ENCODE measurements at regions not wholly inside any gene's neighbourhood (a gene's known extent, or its start where the extent isn't known, plus 50 kb on each side); places are given as distances from the start of the nearest gene placed in this dataset.
"Not testable (repeated sequence)": the region's sequence is repeated elsewhere in the genome, so short reads cannot be mapped to it uniquely, and the experiment has no call there.

- TF ChIP-seq, protein P1, sequence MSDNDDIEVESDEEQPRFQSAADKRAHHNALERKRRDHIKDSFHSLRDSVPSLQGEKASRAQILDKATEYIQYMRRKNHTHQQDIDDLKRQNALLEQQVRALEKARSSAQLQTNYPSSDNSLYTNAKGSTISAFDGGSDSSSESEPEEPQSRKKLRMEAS (IDR thresholded peaks at IDR 0.05; ENCODE audit: low read depth, low read length) = no peak
- TF ChIP-seq, protein P2, sequence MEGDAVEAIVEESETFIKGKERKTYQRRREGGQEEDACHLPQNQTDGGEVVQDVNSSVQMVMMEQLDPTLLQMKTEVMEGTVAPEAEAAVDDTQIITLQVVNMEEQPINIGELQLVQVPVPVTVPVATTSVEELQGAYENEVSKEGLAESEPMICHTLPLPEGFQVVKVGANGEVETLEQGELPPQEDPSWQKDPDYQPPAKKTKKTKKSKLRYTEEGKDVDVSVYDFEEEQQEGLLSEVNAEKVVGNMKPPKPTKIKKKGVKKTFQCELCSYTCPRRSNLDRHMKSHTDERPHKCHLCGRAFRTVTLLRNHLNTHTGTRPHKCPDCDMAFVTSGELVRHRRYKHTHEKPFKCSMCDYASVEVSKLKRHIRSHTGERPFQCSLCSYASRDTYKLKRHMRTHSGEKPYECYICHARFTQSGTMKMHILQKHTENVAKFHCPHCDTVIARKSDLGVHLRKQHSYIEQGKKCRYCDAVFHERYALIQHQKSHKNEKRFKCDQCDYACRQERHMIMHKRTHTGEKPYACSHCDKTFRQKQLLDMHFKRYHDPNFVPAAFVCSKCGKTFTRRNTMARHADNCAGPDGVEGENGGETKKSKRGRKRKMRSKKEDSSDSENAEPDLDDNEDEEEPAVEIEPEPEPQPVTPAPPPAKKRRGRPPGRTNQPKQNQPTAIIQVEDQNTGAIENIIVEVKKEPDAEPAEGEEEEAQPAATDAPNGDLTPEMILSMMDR (IDR thresholded peaks at IDR 0.05; ENCODE audit: low read depth, low read length) = no peak
- no peak for TF ChIP-seq MYC (IDR thresholded peaks at IDR 0.05; ENCODE audit: low read depth, low read length)
- TF ChIP-seq POLR2A (IDR thresholded peaks at IDR 0.05; ENCODE audit: extremely low read depth, insufficient read length) = no peak
- no peak overlapping the region for H3K4me3 ChIP-seq (ENCODE audit: low read depth, low read length)
- no peak for DNase-seq (ENCODE audit: low read depth)
These were observed 257.8 kb upstream of the AMIGO2 start for GRCh38 chr12:47337581-47337980.

- DNase-seq (ENCODE audit: low read depth); H3K4me3 ChIP-seq (ENCODE audit: low read depth, low read length): not testable (repeated sequence)
These were observed 253.6 kb upstream of the AMIGO2 start for GRCh38 chr12:47333271-47333858.

GRCh38 chr12:47328831-47329545, 249.2 kb upstream of the AMIGO2 start:
- TF ChIP-seq, protein P2 (IDR thresholded peaks at IDR 0.05; ENCODE audit: low read depth, low read length) = no peak
- TF ChIP-seq, protein P1 (IDR thresholded peaks at IDR 0.05; ENCODE audit: low read depth, low read length) = no peak
- TF ChIP-seq MYC (IDR thresholded peaks at IDR 0.05; ENCODE audit: low read depth, low read length) (no peak), POLR2A (IDR thresholded peaks at IDR 0.05; ENCODE audit: extremely low read depth, insufficient read length) (no peak)
- H3K4me3 ChIP-seq (ENCODE audit: low read depth, low read length) = no peak overlapping the region
- no peak for DNase-seq (ENCODE audit: low read depth)

DNA sequence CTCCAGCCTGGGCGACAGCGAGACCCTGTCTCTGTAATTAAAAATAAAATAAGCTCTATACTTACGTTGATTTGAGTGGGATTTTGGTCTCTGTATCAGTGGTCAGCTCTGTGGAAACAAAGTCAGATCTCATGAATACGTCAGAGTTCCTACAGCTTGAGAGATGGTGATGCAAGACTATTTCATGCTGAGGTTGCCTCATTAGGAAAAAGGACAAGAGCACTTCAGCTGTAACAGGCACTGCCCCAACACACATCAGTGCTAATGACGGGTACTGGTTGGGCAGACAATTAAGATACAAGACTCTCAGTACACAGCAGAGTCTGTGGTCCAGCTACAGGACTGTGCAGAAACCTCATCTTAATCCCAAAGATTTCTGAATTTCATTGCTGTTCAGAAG, 246.4 kb upstream of the AMIGO2 start:
- TF ChIP-seq, protein P2 (IDR thresholded peaks at IDR 0.05; ENCODE audit: low read depth, low read length) = no peak
- no peak for TF ChIP-seq MYC (IDR thresholded peaks at IDR 0.05; ENCODE audit: low read depth, low read length)
- TF ChIP-seq, protein P1 (IDR thresholded peaks at IDR 0.05; ENCODE audit: low read depth, low read length) = no peak
- no peak for TF ChIP-seq POLR2A (IDR thresholded peaks at IDR 0.05; ENCODE audit: extremely low read depth, insufficient read length)
- H3K4me3 ChIP-seq (ENCODE audit: low read depth, low read length) = no peak overlapping the region
- no peak for DNase-seq (ENCODE audit: low read depth)

GRCh38 chr12:47323802-47324201, 244.0 kb upstream of the AMIGO2 start:
- no peak for DNase-seq (ENCODE audit: low read depth)
- no peak overlapping the region for H3K4me3 ChIP-seq (ENCODE audit: low read depth, low read length)
- TF ChIP-seq, protein P1 (IDR thresholded peaks at IDR 0.05; ENCODE audit: low read depth, low read length) = no peak
- TF ChIP-seq MYC (IDR thresholded peaks at IDR 0.05; ENCODE audit: low read depth, low read length) (no peak), POLR2A (IDR thresholded peaks at IDR 0.05; ENCODE audit: extremely low read depth, insufficient read length) (no peak)
- TF ChIP-seq, protein P2 (IDR thresholded peaks at IDR 0.05; ENCODE audit: low read depth, low read length) = no peak

DNA sequence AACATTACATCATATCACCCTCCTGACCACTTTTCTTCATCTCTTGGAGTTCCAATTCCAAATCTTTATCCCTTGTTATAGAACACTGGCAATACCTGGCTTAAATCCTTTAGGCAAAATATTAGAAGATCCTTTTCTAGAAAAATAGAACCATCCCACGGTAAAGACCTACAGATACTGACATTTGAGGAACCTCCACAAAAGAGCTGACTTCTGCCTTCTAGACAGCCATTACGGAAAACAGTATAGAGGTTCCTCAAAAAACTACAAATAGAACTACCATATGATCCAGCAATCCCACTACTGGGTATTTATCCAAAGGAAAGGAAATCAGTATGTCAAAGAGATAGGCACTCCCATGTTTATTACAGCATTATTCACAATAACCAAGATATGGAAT, 241.7 kb upstream of the AMIGO2 start:
- TF ChIP-seq MYC (IDR thresholded peaks at IDR 0.05; ENCODE audit: low read depth, low read length) = no peak
- TF ChIP-seq POLR2A (IDR thresholded peaks at IDR 0.05; ENCODE audit: extremely low read depth, insufficient read length) = no peak
- TF ChIP-seq, protein P1 (IDR thresholded peaks at IDR 0.05; ENCODE audit: low read depth, low read length) = no peak
- TF ChIP-seq, protein P2 (IDR thresholded peaks at IDR 0.05; ENCODE audit: low read depth, low read length) = no peak
- no peak overlapping the region for H3K4me3 ChIP-seq (ENCODE audit: low read depth, low read length)
- DNase-seq (ENCODE audit: low read depth) = no peak

Data from NB4 (cell line).